GM21737 (cell line): ENCODE measurements at regions not wholly inside any gene's neighbourhood (a gene's known extent, or its start where the extent isn't known, plus 50 kb on each side); places are given as distances from the start of the nearest gene placed in this dataset.
A peak's percentile ranks its signal among the peaks of the same experiment; 100 is the strongest.
"Not testable (repeated sequence)": the region's sequence is repeated elsewhere in the genome, so short reads cannot be mapped to it uniquely, and the experiment has no call there.

Experiments used
- ATAC-seq: cut with Tn5 transposase; IDR thresholded peaks from one replicate; pipeline ENCODE4 v1.9.1; 2021; ENCODE audit warnings: mild to moderate bottlenecking, moderate library complexity; ENCODE audit not compliant: unreplicated experiment

GRCh38 chr2:236485519-236485918, 84.1 kb upstream of the ACKR3 start:
- ATAC-seq, result no peak

DNA sequence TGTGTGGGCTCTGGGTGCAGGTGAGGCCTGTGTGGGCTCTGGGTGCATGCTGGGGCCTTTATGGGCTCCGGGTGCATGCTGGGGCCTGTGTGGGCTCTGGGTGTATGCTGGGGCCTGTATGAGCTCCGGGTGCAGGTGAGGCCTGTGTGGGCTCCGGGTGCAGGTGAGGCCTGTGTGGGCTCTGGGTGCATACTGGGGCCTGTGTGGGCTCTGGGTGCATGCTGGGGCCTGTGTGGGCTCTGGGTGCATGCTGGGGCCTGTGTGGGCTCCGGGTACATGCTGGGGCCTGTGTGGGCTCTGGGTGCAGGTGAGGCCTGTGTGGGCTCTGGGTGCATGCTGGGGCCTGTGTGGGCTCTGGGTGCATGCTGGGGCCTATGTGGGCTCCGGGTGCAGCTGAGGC, 80.5 kb upstream of the ACKR3 start:
- not testable (repeated sequence) for ATAC-seq

GRCh38 chr2:236489895-236490404, 79.7 kb upstream of the ACKR3 start:
- ATAC-seq, result no peak

DNA sequence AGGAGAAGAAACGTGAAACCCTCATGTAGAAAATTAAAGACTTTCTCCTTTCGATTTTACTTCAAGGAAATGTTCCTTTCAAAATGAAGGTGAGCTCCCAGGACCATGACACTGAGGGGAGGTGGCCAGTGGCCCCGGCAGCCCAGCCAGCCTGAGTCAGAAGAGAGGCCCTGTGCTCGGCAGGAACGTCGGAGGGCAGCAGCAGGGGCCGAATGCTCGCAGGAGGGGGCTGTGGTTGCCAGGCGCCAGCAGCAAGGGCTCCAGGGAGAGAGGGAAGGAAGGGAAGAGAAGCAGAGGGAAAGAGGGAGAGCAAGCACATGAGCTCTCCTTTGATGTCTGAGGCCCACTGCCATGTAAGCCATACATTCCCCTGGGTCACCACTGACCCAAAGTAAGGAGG, 73.3 kb upstream of the ACKR3 start:
- no peak for ATAC-seq

DNA sequence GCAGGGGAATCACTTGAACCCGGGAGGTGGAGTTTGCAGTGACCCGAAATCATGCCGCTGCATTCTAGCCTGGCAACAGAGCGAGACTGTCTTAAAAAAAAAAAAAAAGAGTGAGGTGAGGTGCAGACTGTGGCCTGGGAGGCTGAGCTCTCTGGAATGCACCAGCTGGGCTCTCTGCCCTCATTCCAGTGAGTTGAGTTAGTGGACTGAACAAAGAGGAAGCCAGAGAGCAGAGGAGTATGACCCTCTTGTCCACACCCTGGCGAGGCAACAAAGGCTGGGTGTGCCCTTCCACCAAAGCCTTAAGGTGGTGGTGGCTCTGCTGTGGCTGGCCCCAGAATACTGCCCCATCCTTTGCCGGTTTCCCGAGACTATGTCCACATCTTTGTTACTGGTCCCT, 71.3 kb upstream of the ACKR3 start:
- no peak for ATAC-seq

DNA sequence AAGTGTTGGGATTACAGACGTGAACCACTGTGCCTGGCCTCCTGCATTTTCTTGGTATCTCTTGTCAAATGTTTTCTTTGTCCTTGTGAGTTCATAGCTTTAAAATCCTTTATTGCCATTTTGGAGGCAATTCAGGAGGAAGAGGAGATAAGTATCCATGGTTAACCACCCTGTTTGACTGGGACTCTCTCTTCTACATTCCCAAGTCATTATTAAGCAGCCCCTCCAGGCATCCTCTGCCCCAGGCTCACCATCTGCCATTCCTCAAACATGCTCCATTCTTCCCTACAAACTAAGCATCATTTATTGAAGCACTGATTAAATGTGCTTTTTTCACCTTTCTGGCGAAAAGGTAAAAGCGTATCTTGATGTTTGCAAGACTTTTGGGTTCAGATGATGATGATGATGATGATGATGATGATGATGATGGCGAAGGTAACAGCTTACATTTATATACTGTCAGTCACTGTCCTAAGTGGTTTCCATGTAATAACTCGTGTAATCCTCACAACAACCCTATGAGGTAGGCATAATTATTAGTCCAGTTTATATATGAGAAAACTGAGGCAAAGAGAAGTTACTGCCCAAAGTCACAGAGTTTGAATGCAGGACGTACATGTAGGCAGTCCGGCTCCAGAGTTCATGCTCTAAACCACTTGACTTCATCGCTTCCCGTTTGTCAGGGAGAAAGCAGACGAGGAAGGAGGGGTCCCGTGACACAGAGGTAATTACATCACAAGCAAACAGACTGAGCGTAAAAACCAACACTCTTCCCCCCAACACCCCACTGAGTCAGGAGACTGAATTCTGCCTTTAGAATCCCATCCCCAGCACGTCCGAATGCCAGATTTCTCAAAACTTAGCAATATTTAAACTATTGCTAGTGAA, 69.7 kb upstream of the ACKR3 start:
- no peak for ATAC-seq

- no peak for ATAC-seq
These were observed 68.6 kb upstream of the ACKR3 start for GRCh38 chr2:236501026-236501425.

DNA sequence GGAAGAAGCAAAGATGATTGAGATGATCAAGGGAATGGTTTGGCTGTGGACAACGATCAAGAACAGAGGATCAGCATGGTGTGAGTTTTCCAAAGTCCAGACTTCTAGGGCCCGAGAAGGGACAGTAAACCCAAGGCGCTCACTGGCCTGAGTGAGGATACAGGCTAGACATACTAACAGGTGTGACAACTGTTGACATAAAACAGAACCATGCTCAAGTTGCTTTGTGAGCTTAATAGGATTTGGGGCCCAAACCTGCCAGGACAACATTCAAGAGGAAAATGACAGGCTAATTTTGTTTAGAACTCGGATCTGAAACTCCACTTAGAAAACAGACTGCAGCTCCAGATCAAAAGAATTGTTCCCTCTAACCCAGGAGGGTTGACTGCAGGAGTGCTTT, 68.1 kb upstream of the ACKR3 start:
- no peak for ATAC-seq

DNA sequence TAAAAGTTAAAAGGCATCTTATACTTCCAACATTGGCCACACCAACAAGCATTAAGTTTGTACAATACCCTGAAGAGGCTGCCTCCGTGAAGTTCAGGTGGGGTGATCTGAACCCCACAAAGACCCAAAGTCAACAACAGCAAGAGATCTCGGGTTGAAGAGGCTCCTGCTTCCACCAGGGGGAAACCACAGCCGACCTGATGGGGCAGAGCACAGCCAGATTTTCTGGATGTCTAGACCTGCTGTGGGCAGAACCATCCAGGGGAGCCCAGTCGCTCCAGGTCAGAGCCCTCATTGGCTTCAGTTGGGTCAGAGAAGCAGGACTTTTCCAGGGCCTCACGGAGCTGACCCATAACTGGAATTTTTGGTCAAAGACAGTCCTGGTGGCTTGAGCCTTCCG, 66.5 kb upstream of the ACKR3 start:
- no peak for ATAC-seq

GRCh38 chr2:236503583-236503982, 66.0 kb upstream of the ACKR3 start:
- ATAC-seq, result no peak

DNA sequence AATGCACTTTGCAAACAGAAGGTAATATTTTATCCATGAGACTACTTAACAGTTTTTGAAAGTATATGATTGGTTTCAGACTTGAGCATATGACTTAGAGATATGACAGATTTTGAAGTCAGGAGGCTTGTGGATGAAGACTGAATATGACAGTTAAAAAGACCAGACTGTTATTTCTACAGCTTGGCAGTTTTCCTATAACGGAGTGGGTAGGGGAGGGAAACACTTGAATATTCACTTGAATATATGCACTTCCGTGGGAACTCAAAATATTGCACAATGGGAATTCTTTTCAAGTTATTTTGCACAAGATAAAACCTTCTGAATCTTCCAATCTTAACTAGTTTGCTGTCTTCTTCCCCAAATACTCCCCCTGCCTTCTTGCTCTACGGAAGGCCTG, 64.6 kb upstream of the ACKR3 start:
- ATAC-seq, result no peak

GRCh38 chr2:236505648-236506047, 64.0 kb upstream of the ACKR3 start:
- ATAC-seq, result no peak

- ATAC-seq, result no peak
These were observed 62.1 kb upstream of the ACKR3 start for GRCh38 chr2:236507393-236508085.

DNA sequence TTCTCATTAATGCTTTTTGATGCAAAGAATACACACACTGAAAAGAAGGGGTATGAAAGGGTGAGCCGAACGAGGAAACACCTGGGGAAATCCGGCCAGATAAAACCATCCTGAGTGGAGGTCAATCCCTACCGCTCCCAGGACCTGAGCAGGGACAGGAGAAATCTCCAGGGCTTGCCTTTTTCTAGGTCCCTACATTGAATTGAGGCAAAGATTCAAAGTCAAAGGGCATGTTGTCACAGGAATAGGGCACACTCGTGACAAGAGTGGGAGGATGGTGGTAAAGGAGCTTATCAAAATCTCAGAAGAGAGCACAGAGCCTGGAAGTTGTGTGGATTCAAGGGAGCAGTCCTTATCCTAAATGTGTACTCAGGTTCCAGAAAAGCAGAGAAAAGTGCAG, 61.2 kb upstream of the ACKR3 start:
- ATAC-seq, result no peak

- no peak for ATAC-seq
These were observed 59.6 kb upstream of the ACKR3 start for GRCh38 chr2:236510034-236510433.

GRCh38 chr2:236511266-236511665, 58.4 kb upstream of the ACKR3 start:
- ATAC-seq, result no peak

DNA sequence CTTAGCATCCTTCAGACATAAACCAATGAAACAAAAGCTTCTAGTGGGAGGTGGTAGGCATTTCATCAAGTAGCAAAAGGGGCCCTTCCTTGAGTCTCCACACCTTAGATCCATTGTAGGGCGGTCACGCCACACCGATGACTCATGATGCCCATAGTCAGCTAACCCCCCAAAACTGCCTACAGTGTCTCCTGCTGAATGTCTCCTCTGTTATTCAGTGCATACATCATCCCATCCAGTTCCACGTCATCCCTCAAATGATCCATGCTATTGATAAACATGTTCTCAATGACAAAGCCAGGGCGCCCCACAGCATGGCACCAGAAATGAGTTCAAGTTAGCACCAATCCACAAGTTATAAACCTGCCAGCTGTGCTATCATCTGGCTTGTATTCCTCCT, 57.4 kb upstream of the ACKR3 start:
- no peak for ATAC-seq

DNA sequence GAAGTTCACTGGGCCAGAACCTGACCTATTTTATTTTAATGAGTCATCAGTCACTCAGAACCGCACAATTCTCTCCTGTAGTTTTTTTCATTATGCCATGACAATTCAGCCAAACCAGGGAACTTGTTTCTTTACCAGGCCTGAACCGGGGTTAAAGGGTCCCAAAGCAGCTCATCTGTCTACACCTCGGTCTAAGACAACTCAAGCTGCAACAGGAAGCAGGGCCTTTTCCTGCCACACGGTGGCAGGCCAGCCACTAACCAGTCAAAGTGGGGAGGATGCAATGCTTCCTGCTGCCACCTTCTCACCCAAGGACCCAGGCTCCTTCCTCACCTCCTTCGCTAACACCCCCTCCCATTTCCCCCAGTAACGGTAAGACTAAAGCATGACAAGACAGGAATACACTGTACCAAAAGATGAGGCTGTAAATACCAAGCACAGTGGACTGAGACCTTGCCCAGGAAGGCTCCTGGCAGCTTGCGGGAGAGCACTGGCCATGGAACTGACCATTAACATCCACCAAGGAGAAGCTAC, 56.7 kb upstream of the ACKR3 start:
- ATAC-seq, result peak; percentile 81

DNA sequence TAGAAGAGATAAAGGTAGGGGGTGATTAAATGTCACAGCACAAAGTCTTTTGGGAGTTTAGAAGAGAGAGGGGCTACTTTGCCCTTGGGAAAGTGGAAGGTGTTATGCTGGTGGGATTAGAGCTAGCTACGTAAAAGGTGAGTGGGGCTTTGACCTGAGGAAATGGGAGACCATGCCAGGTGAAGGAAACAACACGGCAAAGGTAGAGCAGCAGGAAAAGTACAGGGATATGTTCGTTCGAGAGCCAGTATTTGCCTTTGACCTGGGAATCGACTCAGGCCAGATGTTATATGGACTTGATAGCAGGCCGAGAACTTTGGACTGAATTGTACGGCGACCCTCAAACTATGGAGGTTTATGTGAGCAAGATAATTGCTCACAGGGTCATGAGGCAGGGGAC, 55.7 kb upstream of the ACKR3 start:
- no peak for ATAC-seq

DNA sequence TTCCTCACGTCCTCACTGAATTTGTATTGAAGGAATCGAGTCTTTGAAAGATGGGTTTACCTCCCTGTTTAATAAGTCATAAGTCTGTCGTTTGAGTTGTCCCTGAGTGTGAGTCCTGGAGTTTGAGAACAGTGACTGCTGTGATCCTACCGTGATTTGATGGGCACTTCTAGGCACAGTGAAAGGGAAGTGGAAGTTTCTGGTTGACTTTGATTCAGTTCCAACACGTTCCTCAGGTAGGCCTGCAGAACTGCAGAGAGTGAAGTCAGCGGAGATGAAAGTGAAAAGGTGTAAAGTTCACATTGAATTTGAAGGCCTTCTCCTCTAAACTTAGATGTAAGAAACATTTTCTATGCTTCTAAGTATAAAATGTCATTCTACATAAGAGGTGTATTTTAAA, 52.9 kb upstream of the ACKR3 start:
- no peak for ATAC-seq

DNA sequence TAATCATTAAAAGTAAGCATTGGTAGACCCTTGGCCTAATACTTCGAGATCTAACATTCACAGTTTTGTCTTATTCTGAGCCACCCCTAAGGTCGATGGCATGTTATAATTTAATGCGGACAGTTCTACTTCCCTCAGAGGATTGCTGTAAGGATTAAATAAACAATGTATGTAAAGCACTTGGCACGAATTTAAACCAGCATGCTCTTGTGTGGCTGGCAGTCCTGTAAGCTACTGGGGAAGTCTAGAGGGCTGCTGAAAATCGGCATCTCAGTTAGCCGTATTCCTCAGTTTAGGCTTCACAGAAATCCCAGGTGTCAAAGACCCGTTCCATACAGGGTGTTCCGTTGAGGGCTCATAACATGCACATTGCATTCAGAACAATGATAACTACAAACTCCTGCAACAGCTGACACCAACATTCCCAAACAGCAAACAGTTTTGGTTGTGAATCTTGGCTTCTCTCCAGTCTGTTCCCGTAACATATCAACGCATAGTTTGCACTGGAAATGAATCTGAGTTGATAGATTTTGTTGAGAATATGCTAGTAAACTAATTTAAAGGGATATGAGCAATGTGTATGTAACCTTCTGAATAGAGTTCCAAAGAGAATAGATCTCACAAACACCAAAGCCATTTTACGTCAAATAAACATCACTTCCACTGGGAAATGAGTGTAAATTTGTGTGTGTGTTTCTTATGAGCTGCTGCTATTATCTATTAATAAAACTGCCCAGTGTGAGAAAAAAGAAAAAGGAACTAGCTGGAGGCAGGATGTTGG, 52.2 kb upstream of the ACKR3 start:
- no peak for ATAC-seq
